ACC112 (cell line): ENCODE measurements at regions not wholly inside any gene's neighbourhood (a gene's known extent, or its start where the extent isn't known, plus 50 kb on each side); places are given as distances from the start of the nearest gene placed in this dataset.

ENCODE experiments used
- H2AFZ ChIP-seq: fragments of 200-600 bp; sonication (generic); one replicate; pipeline ENCODE4 v1.6.0; 2017; ENCODE audit warnings: antibody characterized with exemption, low read length; ENCODE audit not compliant: unreplicated experiment
- H3K27ac ChIP-seq: fragments of 200-600 bp; sonication (generic); 2 replicates; pipeline ENCODE4 v1.5.1; 2014; ENCODE audit warnings: low read depth, mild to moderate bottlenecking, antibody characterized with exemption, low read length, moderate library complexity
- H3K27me3 ChIP-seq: fragments of 200-600 bp; sonication (generic); 2 replicates; pipeline ENCODE4 v1.6.1; 2014; ENCODE audit warnings: mild to moderate bottlenecking, antibody characterized with exemption, low read length, moderate library complexity, mixed read lengths; ENCODE audit not compliant: insufficient read depth
- H3K36me3 ChIP-seq: fragments of 200-600 bp; sonication (generic); 2 replicates; pipeline ENCODE4 v1.6.1; 2016; ENCODE audit warnings: mild to moderate bottlenecking, antibody characterized with exemption, low read length, moderate library complexity, mixed read lengths; ENCODE audit not compliant: insufficient read depth
- H3K4me1 ChIP-seq: fragments of 200-600 bp; sonication (generic); one replicate; pipeline ENCODE4 v1.6.1; 2016; ENCODE audit warnings: low read length, mixed read lengths; ENCODE audit not compliant: insufficient read depth, unreplicated experiment, control insufficient read depth
- H3K4me3 ChIP-seq: fragments of 200-600 bp; sonication (generic); 2 replicates; pipeline ENCODE4 v1.5.1; 2014; ENCODE audit warnings: mild to moderate bottlenecking, low read depth, low read length
- H3K79me2 ChIP-seq: fragments of 200-600 bp; sonication (generic); one replicate; pipeline ENCODE4 v1.6.0; 2016; ENCODE audit warnings: low read length; ENCODE audit not compliant: control insufficient read depth, unreplicated experiment, insufficient read depth

- Histone ChIP-seq H3K27ac (no peak overlapping the region), H3K79me2 (no peaks in the 10 kb centered on the region), H3K27me3 (no peaks in the 10 kb centered on the region), H3K4me1 (no peaks in the 10 kb centered on the region), H3K36me3 (no peaks in the 10 kb centered on the region), H3K4me3 (no peak overlapping the region), H2AFZ (no peak overlapping the region)
Measured at GRCh38 chr7:80313716-80314115, 179.1 kb downstream of the GNAI1 start.

- no peaks in the 10 kb centered on the region for H3K27me3 ChIP-seq
- no peak overlapping the region for H3K27ac ChIP-seq
Measured at GRCh38 chr7:80313067-80313626, 178.5 kb downstream of the GNAI1 start.

GRCh38 chr7:80312139-80312661 is 177.6 kb downstream of the GNAI1 start:
- Histone ChIP-seq H3K36me3 (no peaks in the 10 kb centered on the region), H3K4me1 (no peaks in the 10 kb centered on the region), H3K27ac (no peak overlapping the region), H3K27me3 (no peaks in the 10 kb centered on the region), H3K4me3 (no peak overlapping the region), H2AFZ (no peak overlapping the region), H3K79me2 (no peaks in the 10 kb centered on the region)

More at GRCh38 chr7:80313067-80313626, 178.5 kb downstream of the GNAI1 start:
- Histone ChIP-seq H2AFZ (no peak overlapping the region), H3K4me3 (no peak overlapping the region), H3K4me1 (no peaks in the 10 kb centered on the region), H3K79me2 (no peaks in the 10 kb centered on the region), H3K36me3 (no peaks in the 10 kb centered on the region)

- Histone ChIP-seq H3K4me1 (no peaks in the 10 kb centered on the region), H3K79me2 (no peaks in the 10 kb centered on the region), H3K27ac (no peak overlapping the region), H2AFZ (peak overlapping the region; percentile 42), H3K36me3 (no peaks in the 10 kb centered on the region), H3K4me3 (no peak overlapping the region), H3K27me3 (no peaks in the 10 kb centered on the region)
Measured at GRCh38 chr7:80311313-80311712, 176.7 kb downstream of the GNAI1 start.

GRCh38 chr7:80309971-80310549 is 175.4 kb downstream of the GNAI1 start:
- H2AFZ ChIP-seq, result no peak overlapping the region
- H3K36me3 ChIP-seq, result no peaks in the 10 kb centered on the region
- no peaks in the 10 kb centered on the region for H3K79me2 ChIP-seq
- no peak overlapping the region for H3K27ac ChIP-seq
- no peaks in the 10 kb centered on the region for H3K27me3 ChIP-seq
- no peak overlapping the region for H3K4me3 ChIP-seq
- H3K4me1 ChIP-seq, result no peaks in the 10 kb centered on the region

DNA sequence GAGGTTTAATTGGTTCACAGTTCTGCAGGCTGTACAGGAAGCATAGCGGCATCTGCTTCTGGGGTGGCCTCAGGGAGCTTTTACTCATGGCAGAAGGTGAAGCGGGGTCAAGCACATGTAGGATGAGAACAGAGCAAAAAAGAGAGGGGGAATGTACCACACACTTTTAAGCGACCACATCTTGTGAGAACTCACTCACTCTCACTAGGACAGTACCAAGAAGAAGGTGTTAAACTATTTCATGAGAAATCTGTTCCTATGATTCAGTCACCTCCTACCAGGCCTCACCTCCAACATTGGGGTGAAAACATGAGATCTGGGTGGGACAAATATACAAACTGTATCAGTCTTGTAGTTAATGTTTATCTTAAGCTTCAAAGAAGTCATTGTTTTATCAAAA is 174.7 kb downstream of the GNAI1 start:
- no peaks in the 10 kb centered on the region for H3K79me2 ChIP-seq
- no peaks in the 10 kb centered on the region for H3K36me3 ChIP-seq
- no peak overlapping the region for H2AFZ ChIP-seq
- no peak overlapping the region for H3K4me3 ChIP-seq
- H3K4me1 ChIP-seq, result no peaks in the 10 kb centered on the region
- H3K27ac ChIP-seq, result no peak overlapping the region
- H3K27me3 ChIP-seq, result no peaks in the 10 kb centered on the region

- no peak overlapping the region for H2AFZ ChIP-seq
Measured at GRCh38 chr7:80307227-80307856, 172.7 kb downstream of the GNAI1 start.

DNA sequence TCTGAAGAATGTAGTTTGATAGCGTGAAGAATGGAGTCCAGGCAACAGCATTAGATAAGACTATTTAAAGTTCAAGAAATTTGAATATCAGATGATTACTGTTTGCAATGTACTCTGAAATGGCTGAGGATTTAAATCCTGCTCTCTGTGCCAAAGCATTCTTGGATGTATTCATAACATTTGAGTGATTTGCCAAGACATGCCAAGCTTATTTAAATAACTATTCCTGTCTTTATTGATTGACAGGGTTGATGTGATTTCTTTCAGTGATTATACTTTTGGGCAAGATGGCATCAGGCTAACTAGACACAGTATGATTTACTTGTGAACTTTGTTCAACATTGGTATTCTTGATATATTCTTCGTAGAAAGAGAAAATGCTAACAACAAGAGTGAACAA is 168.7 kb downstream of the GNAI1 start:
- H2AFZ ChIP-seq, result no peak overlapping the region
- H3K4me3 ChIP-seq, result no peak overlapping the region
- H3K4me1 ChIP-seq, result peaks cover 1% of the 10 kb centered on the region
- H3K79me2 ChIP-seq, result no peaks in the 10 kb centered on the region
- no peaks in the 10 kb centered on the region for H3K36me3 ChIP-seq
- H3K27ac ChIP-seq, result no peak overlapping the region
- no peaks in the 10 kb centered on the region for H3K27me3 ChIP-seq

More at GRCh38 chr7:80307227-80307856, 172.7 kb downstream of the GNAI1 start:
- Histone ChIP-seq H3K4me3 (no peak overlapping the region), H3K79me2 (no peaks in the 10 kb centered on the region), H3K27me3 (no peaks in the 10 kb centered on the region), H3K4me1 (no peaks in the 10 kb centered on the region), H3K27ac (no peak overlapping the region), H3K36me3 (no peaks in the 10 kb centered on the region)

DNA sequence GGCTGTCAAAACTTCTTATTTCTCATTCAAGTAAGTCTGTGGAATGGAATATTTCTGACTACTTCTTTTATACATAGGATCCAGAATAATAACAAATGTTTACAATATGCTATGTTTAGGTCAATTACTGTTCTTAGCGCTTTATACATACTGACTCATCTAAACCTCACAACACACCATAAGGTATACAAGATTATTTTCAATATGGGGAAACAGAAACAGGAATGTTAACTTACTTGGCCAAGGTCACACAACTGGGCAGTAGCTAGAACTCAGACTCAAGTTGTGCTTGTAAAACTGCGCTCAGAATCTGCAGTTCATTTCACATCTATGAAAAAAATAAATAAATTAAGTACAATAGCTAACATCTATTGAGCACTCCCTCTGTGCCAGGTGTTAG is 168.0 kb downstream of the GNAI1 start:
- no peak overlapping the region for H3K27ac ChIP-seq
- H3K27me3 ChIP-seq, result no peaks in the 10 kb centered on the region
- H3K36me3 ChIP-seq, result no peaks in the 10 kb centered on the region
- peaks cover 5% of the 10 kb centered on the region for H3K4me1 ChIP-seq
- no peak overlapping the region for H3K4me3 ChIP-seq
- H3K79me2 ChIP-seq, result no peaks in the 10 kb centered on the region
- H2AFZ ChIP-seq, result no peak overlapping the region

- H3K4me3 ChIP-seq, result no peak overlapping the region
- peaks cover 5% of the 10 kb centered on the region for H3K4me1 ChIP-seq
- H3K27ac ChIP-seq, result no peak overlapping the region
- no peaks in the 10 kb centered on the region for H3K79me2 ChIP-seq
- H3K27me3 ChIP-seq, result no peaks in the 10 kb centered on the region
- no peaks in the 10 kb centered on the region for H3K36me3 ChIP-seq
- no peak overlapping the region for H2AFZ ChIP-seq
Measured at GRCh38 chr7:80302078-80302477, 167.4 kb downstream of the GNAI1 start.

- no peaks in the 10 kb centered on the region for H3K27me3 ChIP-seq
- H3K27ac ChIP-seq, result no peak overlapping the region
- H3K79me2 ChIP-seq, result no peaks in the 10 kb centered on the region
- H3K36me3 ChIP-seq, result no peaks in the 10 kb centered on the region
- H2AFZ ChIP-seq, result no peak overlapping the region
- H3K4me3 ChIP-seq, result no peak overlapping the region
- H3K4me1 ChIP-seq, result peaks cover 5% of the 10 kb centered on the region
Measured at GRCh38 chr7:80298201-80298600, 163.6 kb downstream of the GNAI1 start.
